ENCODE measurements at regions not wholly inside any gene's neighbourhood (a gene's known extent, or its start where the extent isn't known, plus 50 kb on each side); places are given as distances from the start of the nearest gene placed in this dataset.

DNA sequence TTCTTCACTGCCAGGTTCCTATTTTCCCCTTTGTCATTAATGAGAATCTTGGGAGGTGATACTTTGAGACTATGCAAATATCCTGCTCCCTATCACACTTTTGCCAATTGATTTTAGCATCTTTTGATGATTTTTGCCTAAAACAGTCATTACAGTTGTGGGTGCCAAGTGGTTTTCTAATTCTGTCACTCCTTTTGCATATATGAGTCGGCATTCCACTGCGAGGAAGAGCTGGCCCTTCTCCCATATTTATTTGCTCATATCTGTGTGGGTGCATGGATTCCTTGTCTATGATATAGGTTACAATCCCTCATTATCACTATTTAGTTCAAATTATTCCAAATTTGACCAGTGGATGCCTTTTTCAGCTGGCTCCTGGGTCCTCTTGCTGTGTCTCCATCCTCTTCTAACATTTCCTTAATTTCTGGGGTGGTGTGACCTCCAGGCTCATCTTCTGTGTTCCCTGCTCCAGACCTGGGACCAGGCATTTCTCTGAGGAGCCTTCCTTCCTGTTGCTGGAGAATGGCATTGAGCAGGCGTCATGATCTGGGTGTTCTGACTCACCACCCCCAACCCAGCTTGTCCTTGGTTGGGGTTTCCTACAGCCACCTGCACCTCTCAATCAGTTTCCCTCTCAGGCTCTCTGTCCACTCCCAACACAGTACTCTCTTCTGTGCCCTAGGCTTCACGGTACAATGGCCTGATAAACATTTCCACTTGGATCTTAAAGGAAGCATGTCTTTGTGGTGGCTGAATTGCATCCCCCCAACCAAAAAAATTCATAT lies 106.7 kb downstream of the NXNL2 start:
- TF ChIP-seq POLR2AphosphoS5 (IDR thresholded peaks at IDR 0.05): no peak
- TF ChIP-seq CTCF (IDR thresholded peaks at IDR 0.05 in 8 of 11, conservative IDR thresholded peaks at IDR 0.05 in 3 of 11): no peak
- TF ChIP-seq POLR2A (IDR thresholded peaks at IDR 0.05): no peak
- H3K27me3 ChIP-seq (replicated peaks in 1 of 7): peaks cover 0 to 33% (median 0%) of the 10 kb centered on the region in 7 donors
- no peaks in the 10 kb centered on the region for H3K36me3 ChIP-seq
- H3K4me3 ChIP-seq: no peak overlapping the region
- H3K27ac ChIP-seq: no peak overlapping the region
- H3K4me1 ChIP-seq: no peaks in the 10 kb centered on the region
- intact Hi-C loops (cut with DNase I; ENCODE audit: low total_unique reads): no loop called here
- H3K9me3 ChIP-seq: peaks cover 0 to 27% (median 14%) of the 10 kb centered on the region in 8 donors
- WGBS, 5 donors: 56 to 88% (median 81%) methylated on average over 4 of the region's 4 CpGs
- no peak for DNase-seq

GRCh38 chr9:88642336-88642735 lies 107.4 kb downstream of the NXNL2 start:
- H3K27ac ChIP-seq: no peak overlapping the region
- peaks cover 0 to 20% (median 8%) of the 10 kb centered on the region in 8 donors for H3K9me3 ChIP-seq
- no peaks in the 10 kb centered on the region for H3K36me3 ChIP-seq
- no peak for DNase-seq
- peaks cover 0 to 33% (median 0%) of the 10 kb centered on the region in 7 donors for H3K27me3 ChIP-seq (replicated peaks in 1 of 7)
- no peak overlapping the region for H3K4me3 ChIP-seq
- no peaks in the 10 kb centered on the region for H3K4me1 ChIP-seq
- intact Hi-C loops (cut with DNase I; ENCODE audit: low total_unique reads): no loop called here
- TF ChIP-seq POLR2A (IDR thresholded peaks at IDR 0.05) (no peak), POLR2AphosphoS5 (IDR thresholded peaks at IDR 0.05) (no peak), CTCF (IDR thresholded peaks at IDR 0.05 in 8 of 11, conservative IDR thresholded peaks at IDR 0.05 in 3 of 11) (no peak)

DNA sequence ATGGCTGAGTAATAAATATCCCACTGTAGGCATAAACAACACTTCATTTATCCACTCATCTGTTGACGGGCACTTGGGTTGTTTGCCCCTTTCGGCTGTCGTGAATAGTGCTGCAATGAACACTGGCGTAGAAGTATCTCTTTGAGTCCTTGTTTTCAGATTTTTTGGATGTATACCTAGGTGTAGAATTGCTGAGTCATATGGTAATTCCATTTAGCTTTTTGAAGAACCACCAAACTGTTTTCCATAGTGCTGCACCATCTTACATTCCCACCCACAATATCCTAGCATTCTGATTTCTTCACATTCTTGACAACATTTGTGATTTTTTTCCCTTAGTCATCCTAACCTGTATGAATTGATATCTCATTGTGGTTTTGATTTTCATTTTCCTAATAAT lies 109.0 kb downstream of the NXNL2 start:
- WGBS, 5 donors: 82 to 99% (median 91%) methylated on average over 4 of the region's 4 CpGs
- TF ChIP-seq POLR2AphosphoS5 (IDR thresholded peaks at IDR 0.05) (no peak), CTCF (IDR thresholded peaks at IDR 0.05 in 8 of 11, conservative IDR thresholded peaks at IDR 0.05 in 3 of 11) (no peak), POLR2A (IDR thresholded peaks at IDR 0.05) (no peak)

GRCh38 chr9:88645172-88645878 lies 110.3 kb downstream of the NXNL2 start:
- Histone ChIP-seq H3K4me1 (no peaks in the 10 kb centered on the region), H3K27ac (no peak overlapping the region), H3K27me3 (replicated peaks in 1 of 7) (peaks cover 0 to 33% (median 0%) of the 10 kb centered on the region in 7 donors), H3K36me3 (no peaks in the 10 kb centered on the region), H3K9me3 (peaks cover 0 to 9% (median 2%) of the 10 kb centered on the region in 8 donors), H3K4me3 (no peak overlapping the region)
- 76 to 84% (median 79%) methylated on average over 7 of the region's 7 CpGs for WGBS, 5 donors
- intact Hi-C loops (cut with DNase I; ENCODE audit: low total_unique reads): no loop called here
- no peak for TF ChIP-seq POLR2A (IDR thresholded peaks at IDR 0.05)
- TF ChIP-seq CTCF (IDR thresholded peaks at IDR 0.05 in 8 of 11, conservative IDR thresholded peaks at IDR 0.05 in 3 of 11): no peak
- TF ChIP-seq POLR2AphosphoS5 (IDR thresholded peaks at IDR 0.05): no peak
- DNase-seq: no peak

More for the DNA sequence above, 109.0 kb downstream of the NXNL2 start:
- Histone ChIP-seq H3K4me1 (no peaks in the 10 kb centered on the region), H3K9me3 (peaks cover 0 to 9% (median 0%) of the 10 kb centered on the region in 8 donors), H3K4me3 (no peak overlapping the region), H3K36me3 (no peaks in the 10 kb centered on the region), H3K27ac (no peak overlapping the region), H3K27me3 (replicated peaks in 1 of 7) (peaks cover 0 to 33% (median 0%) of the 10 kb centered on the region in 7 donors)
- no peak for DNase-seq
- intact Hi-C loops (cut with DNase I; ENCODE audit: low total_unique reads): no loop called here

Data from spleen (tissue), 11 donors.